H1 (cell line): ENCODE measurements at regions not wholly inside any gene's neighbourhood (a gene's known extent, or its start where the extent isn't known, plus 50 kb on each side); places are given as distances from the start of the nearest gene placed in this dataset.

Experiments used
- CTCF ChIA-PET: fragments of 300-600 bp; sonication (Branson Sonifier 250); formaldehyde crosslinking; loops from one replicate; lab custom pipeline; 2021; ENCODE audit not compliant: partially characterized antibody; lab: Charles Lee
- POLR2A ChIA-PET: fragments of 300-600 bp; sonication (Branson Sonifier 250); formaldehyde crosslinking; loops from one replicate; lab custom pipeline; 2021; ENCODE audit warnings: inconsistent platforms; ENCODE audit not compliant: partially characterized antibody; lab: Charles Lee
- DNase-seq, 2 experiments: peaks; one replicate each; pipeline versions ENCODE4 v3.0.0 to v3.0.0-alpha.2; 2010 to 2022; ENCODE audit warnings: low spot score in 2 of 2, low read depth in 1 of 2, mixed read lengths in 1 of 2
- FAIRE-seq: peaks from 2 replicates; lab custom pipeline; 2011; peaks lifted over from hg19 to GRCh38; lab: Jason Lieb, UNC
- H2AFZ ChIP-seq: 2 replicates; pipeline ENCODE4 v1.8.1; 2012; ENCODE audit warnings: low read length, inconsistent platforms
- H2AK5ac ChIP-seq: 2 replicates; pipeline ENCODE4 v1.6.1; 2013; ENCODE audit warnings: low read depth, low read length
- H2BK120ac ChIP-seq: replicated peaks from 2 replicates; pipeline ENCODE3; 2013; ENCODE audit warnings: low read depth, low read length, inconsistent platforms
- H2BK12ac ChIP-seq: 2 replicates; pipeline ENCODE4 v1.6.1; 2013; ENCODE audit warnings: low read depth, low read length
- H2BK15ac ChIP-seq: 2 replicates; pipeline ENCODE4 v1.6.1; 2013; ENCODE audit warnings: low read length
- H2BK20ac ChIP-seq: 2 replicates; pipeline ENCODE4 v1.6.1; 2013; ENCODE audit warnings: low read length
- H2BK5ac ChIP-seq: 2 replicates; pipeline ENCODE4 v1.6.1; 2013; ENCODE audit warnings: low read depth, low read length
- H3K14ac ChIP-seq: 2 replicates; pipeline ENCODE4 v1.6.1; 2013; ENCODE audit warnings: inconsistent platforms; ENCODE audit not compliant: insufficient read length
- H3K18ac ChIP-seq: 2 replicates; pipeline ENCODE4 v1.6.1; 2013; ENCODE audit warnings: low read length; ENCODE audit errors: extremely low read depth
- H3K23ac ChIP-seq: 2 replicates; pipeline ENCODE4 v1.6.1; 2013; ENCODE audit warnings: inconsistent platforms; ENCODE audit not compliant: insufficient read length
- H3K23me2 ChIP-seq: 2 replicates; pipeline ENCODE4 v1.6.1; 2013; ENCODE audit warnings: low read depth, low read length
- H3K27ac ChIP-seq: 2 replicates; pipeline ENCODE4 v1.6.1; 2011; ENCODE audit warnings: low read depth, low read length, inconsistent platforms
- H3K27me3 ChIP-seq, 4 experiments: replicated peaks in 1 of 4; 1 replicate in 1 of 4; 2 replicates in 3 of 4; pipeline versions ENCODE4 v1.6.1 to v1.8.1; 2011 to 2013; ENCODE audit warnings: low read length in 3 of 4, mild to moderate bottlenecking in 3 of 4, inconsistent platforms in 2 of 4, mixed read lengths in 2 of 4, moderate library complexity in 1 of 4; ENCODE audit not compliant: control insufficient read depth in 3 of 4, insufficient read depth in 3 of 4; ENCODE audit errors: extremely low read depth in 1 of 4
- H3K36me3 ChIP-seq, 4 experiments: 2 replicates each; pipeline versions ENCODE4 v1.6.1 to v1.8.1; 2011 to 2013; ENCODE audit warnings: mild to moderate bottlenecking in 4 of 4, low read length in 3 of 4, moderate library complexity in 2 of 4, control low read depth in 1 of 4, inconsistent platforms in 1 of 4; ENCODE audit not compliant: insufficient read depth in 4 of 4, control insufficient read depth in 2 of 4
- H3K4ac ChIP-seq: replicated peaks from 2 replicates; pipeline ENCODE3; 2013; ENCODE audit warnings: low read length, low read depth, mixed read lengths, inconsistent platforms; ENCODE audit not compliant: insufficient read length
- H3K4me1 ChIP-seq, 4 experiments: replicated peaks in 1 of 4; 1 replicate in 1 of 4; 2 replicates in 3 of 4; pipeline versions ENCODE4 v1.6.1 to v1.8.1; 2011 to 2013; ENCODE audit warnings: low read length in 3 of 4, inconsistent platforms in 2 of 4, mixed read lengths in 1 of 4; ENCODE audit not compliant: insufficient read depth in 4 of 4, control insufficient read depth in 3 of 4
- H3K4me2 ChIP-seq, 2 experiments: 2 replicates each; pipeline versions ENCODE4 v1.6.1 to v1.8.1; 2011 to 2013; ENCODE audit warnings: low read depth in 2 of 2, low read length in 2 of 2, control low read depth in 1 of 2, inconsistent platforms in 1 of 2, mild to moderate bottlenecking in 1 of 2; ENCODE audit not compliant: insufficient read depth in 1 of 2
- H3K4me3 ChIP-seq, 4 experiments: fragments of 200-600, 300-600 bp in 1 of 4; sonication (generic), shearing (Covaris generic), sonication (Bioruptor Twin) in 1 of 4; 2 replicates each; pipeline versions ENCODE4 v1.5.1 to v1.8.1; 2011 to 2016; ENCODE audit warnings: low read length in 4 of 4, low read depth in 3 of 4, control low read depth in 2 of 4, inconsistent platforms in 2 of 4, mild to moderate bottlenecking in 2 of 4, mixed read lengths in 1 of 4, moderate library complexity in 1 of 4; ENCODE audit not compliant: insufficient read depth in 2 of 4; ENCODE audit errors: extremely low read depth in 1 of 4
- H3K56ac ChIP-seq: replicated peaks from 2 replicates; pipeline ENCODE3; 2013; ENCODE audit warnings: low read depth, mild to moderate bottlenecking, mixed read lengths, low read length, inconsistent platforms; ENCODE audit not compliant: insufficient read length
- H3K79me1 ChIP-seq: 2 replicates; pipeline ENCODE4 v1.6.1; 2013; ENCODE audit warnings: low read depth, low read length, control low read depth
- H3K79me2 ChIP-seq, 2 experiments: 2 replicates each; pipeline versions ENCODE4 v1.6.1 to v1.8.1; 2012 to 2013; ENCODE audit warnings: low read length in 2 of 2, mild to moderate bottlenecking in 2 of 2, inconsistent platforms in 1 of 2; ENCODE audit not compliant: insufficient read depth in 2 of 2, control insufficient read depth in 1 of 2
- H3K9ac ChIP-seq, 4 experiments: replicated peaks in 1 of 4; 1 replicate in 1 of 4; 2 replicates in 3 of 4; pipeline versions ENCODE4 v1.6.1 to v1.8.1; 2011 to 2013; ENCODE audit warnings: low read depth in 3 of 4, low read length in 3 of 4, control low read depth in 2 of 4, mild to moderate bottlenecking in 2 of 4, moderate library complexity in 2 of 4, inconsistent platforms in 1 of 4; ENCODE audit errors: extremely low read depth in 1 of 4
- H3K9me3 ChIP-seq, 2 experiments: 2 replicates each; pipeline versions ENCODE4 v1.6.1 to v1.8.1; 2012 to 2013; ENCODE audit warnings: mild to moderate bottlenecking in 2 of 2, moderate library complexity in 2 of 2, control low read depth in 1 of 2, inconsistent platforms in 1 of 2, low read depth in 1 of 2, low read length in 1 of 2, mixed read lengths in 1 of 2; ENCODE audit not compliant: insufficient read depth in 2 of 2
- H4K20me1 ChIP-seq, 2 experiments: replicated peaks in 1 of 2; 2 replicates each; pipeline versions ENCODE3 to v1.8.1; 2011 to 2013; ENCODE audit warnings: inconsistent platforms in 2 of 2, low read length in 2 of 2, mild to moderate bottlenecking in 1 of 2; ENCODE audit not compliant: insufficient read depth in 2 of 2, control insufficient read depth in 1 of 2
- H4K5ac ChIP-seq: 2 replicates; pipeline ENCODE4 v1.6.1; 2013; ENCODE audit warnings: low read length, low read depth, mixed read lengths, inconsistent platforms; ENCODE audit not compliant: insufficient read length
- H4K8ac ChIP-seq: 2 replicates; pipeline ENCODE4 v1.8.0; 2013; ENCODE audit warnings: mild to moderate bottlenecking, moderate library complexity, low read length, inconsistent platforms; ENCODE audit not compliant: insufficient read depth; ENCODE audit errors: extremely low read depth
- H4K91ac ChIP-seq: replicated peaks from 2 replicates; pipeline ENCODE3; 2013; ENCODE audit warnings: low read length, mixed read lengths, inconsistent platforms; ENCODE audit not compliant: insufficient read length
- ASH2L ChIP-seq: fragments of 200-600, 300-600 bp; sonication (generic); IDR thresholded peaks from one replicate; pipeline ENCODE4 v1.7.1; 2017; ENCODE audit warnings: low read length
- JUN ChIP-seq: IDR thresholded peaks from 2 replicates; pipeline ENCODE4 v1.6.1; 2011; ENCODE audit warnings: low read depth, mild to moderate bottlenecking, improper control_type of control experiment, low read length
- PHF8 ChIP-seq: fragments of 200-600 bp; sonication (generic); conservative IDR thresholded peaks from 2 replicates; pipeline ENCODE4 v1.7.1; 2012; ENCODE audit warnings: low read depth, mild to moderate bottlenecking, inconsistent platforms, low read length, moderate library complexity
- RAD21 ChIP-seq, 2 experiments: IDR thresholded peaks in 1 of 2; conservative IDR thresholded peaks in 1 of 2; 2 replicates each; pipeline ENCODE4 v1.6.1; 2011; ENCODE audit warnings: low read depth in 2 of 2, low read length in 2 of 2, improper control_type of control experiment in 1 of 2, inconsistent platforms in 1 of 2, mild to moderate bottlenecking in 1 of 2, moderate library complexity in 1 of 2
- RFX5 ChIP-seq: IDR thresholded peaks from 2 replicates; pipeline ENCODE4 v1.6.1; 2011; ENCODE audit warnings: low read depth, low read length, improper control_type of control experiment, borderline replicate concordance
- RNF2 ChIP-seq: fragments of 200-900, 300-1000 bp; sonication (generic); IDR thresholded peaks from 2 replicates; pipeline ENCODE4 v1.7.1; 2016; ENCODE audit warnings: borderline replicate concordance, low read depth, mild to moderate bottlenecking, antibody characterized with exemption, low read length; ENCODE audit not compliant: poor library complexity, severe bottlenecking; ENCODE audit errors: missing control alignments
- TEAD4 ChIP-seq: IDR thresholded peaks from 2 replicates; pipeline ENCODE4 v1.6.1; 2012; ENCODE audit warnings: low read depth, low read length, inconsistent platforms, mixed read lengths
- WGBS, 2 experiments: shearing (Covaris generic) in 1 of 2; methylation state at CpG; one replicate each; pipeline versions ENCODE4 v1.1.6 to v1.1.7; 2013 to 2015; ENCODE audit warnings: low lambda C conversion rate in 2 of 2, mixed read lengths in 2 of 2, inconsistent platforms in 1 of 2, low coverage in 1 of 2, missing lambda C conversion rate in 1 of 2; ENCODE audit not compliant: insufficient replicate concordance in 2 of 2, insufficient coverage in 1 of 2, insufficient read length in 1 of 2; ENCODE audit errors: extremely low coverage in 1 of 2, missing lambda C conversion rate in 1 of 2; 5-methylcytosine and 5-hydroxymethylcytosine counted together

DNA sequence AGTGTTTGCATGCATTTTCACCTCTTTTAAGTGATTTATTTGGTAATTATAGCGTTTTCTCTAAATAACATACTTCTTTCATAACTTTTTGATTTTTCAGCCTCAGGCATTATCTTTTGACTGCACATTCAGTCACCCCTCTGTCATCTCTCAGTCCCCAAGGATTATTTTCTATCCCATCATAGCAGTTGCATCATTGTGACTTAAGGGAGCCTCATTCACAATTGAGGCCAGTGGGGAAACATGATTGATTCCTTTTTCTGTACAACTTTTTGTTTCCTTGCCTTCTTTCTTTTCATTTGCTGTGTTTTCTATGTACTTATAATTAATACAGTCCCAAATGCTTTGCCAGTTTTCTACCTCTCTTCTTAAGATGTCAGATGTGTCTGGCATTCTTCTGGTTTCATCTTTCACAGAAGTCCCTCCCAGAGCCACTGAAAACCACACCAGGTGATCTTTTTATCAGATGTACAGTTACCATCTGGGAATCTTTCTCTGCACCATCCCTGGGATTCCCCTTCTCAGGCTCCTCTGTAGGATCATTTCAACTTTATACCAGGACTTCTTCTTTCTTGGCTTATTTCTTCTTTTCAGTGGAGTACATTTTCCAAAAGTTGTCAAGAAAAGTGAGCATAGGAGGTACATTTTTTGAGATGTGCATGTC, 151.4 kb downstream of the RAP2B start:
- H3K18ac ChIP-seq, result no peak overlapping the region
- no peak overlapping the region for H3K56ac ChIP-seq
- no peaks in the 10 kb centered on the region for H3K79me1 ChIP-seq
- H3K36me3 ChIP-seq, result no peaks in the 10 kb centered on the region
- no peak overlapping the region for H3K4me2 ChIP-seq
- no peak overlapping the region for H2BK15ac ChIP-seq
- no peak overlapping the region for H3K9ac ChIP-seq
- H3K9me3 ChIP-seq, result no peaks in the 10 kb centered on the region; a peak in 1 of 4 replicates
- no peak overlapping the region for H4K5ac ChIP-seq
- H4K91ac ChIP-seq, result no peak overlapping the region
- no peak overlapping the region for H3K23ac ChIP-seq
- no peak for FAIRE-seq
- H2BK20ac ChIP-seq, result no peak overlapping the region
- H4K8ac ChIP-seq, result no peak overlapping the region
- POLR2A ChIA-PET, result no interaction called here
- no peak for DNase-seq
- no peaks in the 10 kb centered on the region; the same call in 1 of the 2 replicates for H3K23me2 ChIP-seq
- H2AFZ ChIP-seq, result no peak overlapping the region
- H3K27me3 ChIP-seq, result no peaks in the 10 kb centered on the region
- no peak overlapping the region for H3K14ac ChIP-seq
- no peak overlapping the region for H2BK5ac ChIP-seq
- H3K27ac ChIP-seq, result no peak overlapping the region
- H3K4ac ChIP-seq, result no peak overlapping the region
- H2AK5ac ChIP-seq, result no peak overlapping the region
- CTCF ChIA-PET, result interaction anchor here (0.6 to 1.0 kb wide), 2 partner anchors 16 to 823 kb away, joined by 3 to 5 read pairs; no protein-coding TSS in a partner anchor
- H2BK120ac ChIP-seq, result no peak overlapping the region
- H4K20me1 ChIP-seq, result no peaks in the 10 kb centered on the region
- WGBS, 2 experiments, result 81% methylated on average over 1 of the region's 1 CpG; no CpG with 5 or more reads in 1 of the 2 experiments
- H3K4me3 ChIP-seq, result no peak overlapping the region
- no peaks in the 10 kb centered on the region for H3K4me1 ChIP-seq
- H2BK12ac ChIP-seq, result no peak overlapping the region
- H3K79me2 ChIP-seq, result no peaks in the 10 kb centered on the region
- no peak for TF ChIP-seq PHF8
- no peak for TF ChIP-seq TEAD4
- TF ChIP-seq ASH2L, result no peak
- no peak for TF ChIP-seq RAD21 (IDR thresholded peaks at IDR 0.05 in 1 of 2, conservative IDR thresholded peaks at IDR 0.05 in 1 of 2; ENCODE audit: low read depth in 2 of 2, low read length in 2 of 2)
- TF ChIP-seq JUN, result no peak
- no peak for TF ChIP-seq RFX5
- no peak for TF ChIP-seq RNF2
